ENCODE measurements at regions not wholly inside any gene's neighbourhood (a gene's known extent, or its start where the extent isn't known, plus 50 kb on each side); places are given as distances from the start of the nearest gene placed in this dataset.

DNA sequence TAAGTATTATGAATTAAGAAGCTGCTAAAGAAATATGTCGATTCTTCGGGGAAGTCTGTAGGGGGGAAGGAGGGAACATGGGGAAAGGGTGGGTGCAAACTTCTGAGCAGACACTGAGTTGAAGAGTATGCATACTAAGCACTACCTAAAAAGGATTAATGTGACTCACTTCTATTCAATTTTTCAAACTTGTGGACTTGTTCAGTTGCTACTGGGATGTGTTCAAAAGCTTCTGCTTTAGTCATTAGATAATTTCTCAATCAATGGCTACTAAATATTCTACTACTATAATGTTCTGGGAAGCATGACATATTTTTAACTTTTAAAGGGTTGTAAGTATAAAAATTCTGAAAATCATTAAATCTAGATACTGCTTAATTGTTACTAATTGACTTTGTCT is 109.7 kb upstream of the FER start:
- DNase-seq (ENCODE audit: low read depth) = no peak
- CTCF ChIA-PET = interaction anchor here (0.7 to 1.4 kb wide), 2 partner anchors 12 to 19 kb away, joined by 3 to 5 read pairs; no protein-coding TSS in a partner anchor
- no peaks in the 10 kb centered on the region for H3K27me3 ChIP-seq (ENCODE audit: control insufficient read depth, insufficient read depth, low read length)
- no peaks in the 10 kb centered on the region for H3K36me3 ChIP-seq (ENCODE audit: control insufficient read depth, insufficient read depth, low read length)
- POLR2A ChIA-PET = no interaction called here
- TF ChIP-seq, protein P1, sequence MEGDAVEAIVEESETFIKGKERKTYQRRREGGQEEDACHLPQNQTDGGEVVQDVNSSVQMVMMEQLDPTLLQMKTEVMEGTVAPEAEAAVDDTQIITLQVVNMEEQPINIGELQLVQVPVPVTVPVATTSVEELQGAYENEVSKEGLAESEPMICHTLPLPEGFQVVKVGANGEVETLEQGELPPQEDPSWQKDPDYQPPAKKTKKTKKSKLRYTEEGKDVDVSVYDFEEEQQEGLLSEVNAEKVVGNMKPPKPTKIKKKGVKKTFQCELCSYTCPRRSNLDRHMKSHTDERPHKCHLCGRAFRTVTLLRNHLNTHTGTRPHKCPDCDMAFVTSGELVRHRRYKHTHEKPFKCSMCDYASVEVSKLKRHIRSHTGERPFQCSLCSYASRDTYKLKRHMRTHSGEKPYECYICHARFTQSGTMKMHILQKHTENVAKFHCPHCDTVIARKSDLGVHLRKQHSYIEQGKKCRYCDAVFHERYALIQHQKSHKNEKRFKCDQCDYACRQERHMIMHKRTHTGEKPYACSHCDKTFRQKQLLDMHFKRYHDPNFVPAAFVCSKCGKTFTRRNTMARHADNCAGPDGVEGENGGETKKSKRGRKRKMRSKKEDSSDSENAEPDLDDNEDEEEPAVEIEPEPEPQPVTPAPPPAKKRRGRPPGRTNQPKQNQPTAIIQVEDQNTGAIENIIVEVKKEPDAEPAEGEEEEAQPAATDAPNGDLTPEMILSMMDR (IDR thresholded peaks at IDR 0.05; ENCODE audit: insufficient read depth, low read depth, low read length) = no peak
- H3K4me3 ChIP-seq (ENCODE audit: low read depth, low read length) = no peak overlapping the region

DNA sequence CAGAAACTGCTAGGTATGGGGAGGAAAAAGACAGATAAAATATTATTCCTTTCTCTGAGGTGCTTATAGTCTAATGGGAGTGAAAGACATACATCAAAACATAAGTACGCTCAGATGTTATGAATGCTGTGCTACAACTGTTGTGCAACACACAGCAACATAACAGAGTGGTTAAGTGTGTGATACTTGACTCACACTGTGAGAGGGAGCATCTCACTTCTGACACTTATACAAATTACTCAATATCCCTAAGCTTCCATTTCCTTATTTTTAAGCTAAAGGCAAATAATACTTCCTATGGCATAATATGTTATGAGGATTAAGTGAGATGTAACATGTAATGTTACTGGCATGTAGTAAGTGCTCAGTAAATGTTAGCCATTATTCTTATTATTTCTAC is 110.6 kb upstream of the FER start:
- Histone ChIP-seq H3K36me3 (ENCODE audit: control insufficient read depth, insufficient read depth, low read length) (no peaks in the 10 kb centered on the region), H3K4me3 (ENCODE audit: low read depth, low read length) (no peak overlapping the region), H3K27me3 (ENCODE audit: control insufficient read depth, insufficient read depth, low read length) (no peaks in the 10 kb centered on the region)
- TF ChIP-seq, protein P1 (IDR thresholded peaks at IDR 0.05; ENCODE audit: insufficient read depth, low read depth, low read length) = no peak
- DNase-seq (ENCODE audit: low read depth) = no peak
- CTCF ChIA-PET = interaction anchor here (1.4 kb wide), 1 partner anchor 13 kb away, joined by 5 read pairs; no protein-coding TSS in a partner anchor
- POLR2A ChIA-PET = no interaction called here

DNA sequence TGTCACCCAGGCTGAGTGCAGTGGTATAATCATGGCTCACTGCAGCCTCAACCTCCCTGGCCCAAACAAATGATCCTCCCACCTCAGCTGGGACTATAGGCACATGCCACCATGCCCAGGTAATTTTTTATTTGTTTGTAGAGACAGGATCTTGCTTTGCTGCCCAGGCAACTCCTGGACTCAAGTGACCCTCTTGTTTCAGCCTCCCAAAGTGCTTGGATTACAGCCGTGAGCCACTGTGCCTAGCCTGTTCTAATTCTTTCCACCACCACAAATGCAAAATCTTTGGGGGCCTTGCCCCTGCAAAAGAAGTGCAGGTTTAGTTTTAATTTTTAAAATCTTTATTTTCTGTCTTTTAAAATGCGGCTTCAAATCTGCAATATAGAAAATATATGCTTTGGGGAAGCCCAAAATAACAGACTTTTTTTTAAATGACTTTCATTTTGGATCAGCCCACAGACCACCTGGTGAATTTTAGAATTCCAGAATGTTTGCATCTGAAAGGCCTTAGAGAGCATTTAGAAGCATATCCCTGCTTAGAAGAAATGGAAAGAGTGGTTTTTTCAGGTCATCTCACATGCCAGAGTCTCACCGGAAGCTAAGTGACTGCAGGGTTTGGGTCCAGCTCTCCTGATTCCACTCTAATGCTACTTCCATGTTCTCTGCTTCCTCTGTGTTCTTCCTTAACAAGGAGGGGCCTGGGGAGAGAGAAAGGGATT is 111.4 kb upstream of the FER start:
- TF ChIP-seq, protein P1 (IDR thresholded peaks at IDR 0.05; ENCODE audit: insufficient read depth, low read depth, low read length) = no peak
- H3K27me3 ChIP-seq (ENCODE audit: control insufficient read depth, insufficient read depth, low read length) = no peaks in the 10 kb centered on the region
- H3K4me3 ChIP-seq (ENCODE audit: low read depth, low read length) = no peak overlapping the region
- ChIA-PET CTCF (no interaction called here), POLR2A (no interaction called here)
- no peak for DNase-seq (ENCODE audit: low read depth)
- H3K36me3 ChIP-seq (ENCODE audit: control insufficient read depth, insufficient read depth, low read length) = no peaks in the 10 kb centered on the region

DNA sequence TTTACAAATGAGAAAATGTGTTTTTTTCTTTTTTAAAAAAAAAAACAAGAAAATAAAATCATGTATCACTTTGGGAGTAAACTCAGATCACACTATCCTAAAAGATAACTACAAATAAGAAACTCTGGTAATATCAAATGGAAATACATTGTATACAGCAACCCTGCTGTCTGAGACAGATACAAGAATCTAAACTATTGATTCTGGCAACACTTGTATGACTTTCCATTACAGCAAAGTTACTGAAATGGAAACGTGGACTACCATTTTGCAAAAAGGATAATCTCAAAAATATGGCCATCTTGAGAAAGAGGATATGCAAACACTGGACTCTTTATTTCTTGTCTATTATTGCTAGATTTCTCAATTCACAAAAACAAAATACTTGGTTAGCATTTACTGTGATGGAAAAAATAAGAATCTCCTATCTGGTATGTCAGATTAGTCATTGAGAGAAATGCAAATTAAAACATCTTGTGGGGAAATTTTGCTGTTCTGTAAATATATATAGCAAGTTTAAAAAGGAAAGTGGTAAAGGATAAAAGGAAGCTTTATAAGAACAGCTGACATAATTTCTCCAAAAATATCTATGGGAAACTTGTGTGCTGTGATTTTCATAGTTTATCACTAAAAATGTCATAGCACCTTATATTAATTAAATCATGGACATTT is 112.9 kb upstream of the FER start:
- Histone ChIP-seq H3K4me3 (ENCODE audit: low read depth, low read length) (no peak overlapping the region), H3K36me3 (ENCODE audit: control insufficient read depth, insufficient read depth, low read length) (no peaks in the 10 kb centered on the region), H3K27me3 (ENCODE audit: control insufficient read depth, insufficient read depth, low read length) (no peaks in the 10 kb centered on the region)
- DNase-seq (ENCODE audit: low read depth) = no peak
- ChIA-PET POLR2A (no interaction called here), CTCF (no interaction called here)
- TF ChIP-seq, protein P1 (IDR thresholded peaks at IDR 0.05; ENCODE audit: insufficient read depth, low read depth, low read length) = no peak

DNA sequence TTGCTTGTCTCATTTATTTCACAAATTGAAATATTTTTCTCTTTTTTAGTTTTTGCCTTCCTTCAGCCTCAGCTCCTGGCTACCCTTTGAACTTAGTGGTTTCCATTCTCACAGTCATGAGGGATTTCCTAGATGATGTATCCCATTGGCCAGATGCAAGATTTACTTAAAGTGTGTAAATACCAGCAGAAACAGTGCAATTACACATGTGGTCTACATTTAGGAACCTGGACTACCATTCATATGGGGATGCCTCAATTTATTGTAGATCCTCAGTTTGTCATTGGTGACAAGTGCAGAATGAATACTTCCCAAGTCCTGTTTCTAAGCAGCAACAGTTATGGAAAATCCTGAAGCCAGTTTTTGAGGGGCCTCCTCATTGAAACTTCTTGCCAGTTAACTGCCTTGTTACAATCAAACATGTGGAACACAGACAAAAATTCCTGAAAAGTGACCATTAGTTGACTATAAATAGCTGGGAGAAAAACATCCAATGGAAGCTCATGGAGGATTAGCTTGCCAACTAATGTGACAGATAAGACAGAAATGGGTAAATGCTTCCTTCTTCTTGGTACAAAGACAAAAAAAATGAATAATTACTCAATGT is 113.6 kb upstream of the FER start:
- DNase-seq (ENCODE audit: low read depth) = no peak
- TF ChIP-seq, protein P1 (IDR thresholded peaks at IDR 0.05; ENCODE audit: insufficient read depth, low read depth, low read length) = no peak
- CTCF ChIA-PET = interaction anchor here (2.1 kb wide), 1 partner anchor 22 kb away, joined by 5 read pairs; no protein-coding TSS in a partner anchor
- no peak overlapping the region for H3K4me3 ChIP-seq (ENCODE audit: low read depth, low read length)
- no peaks in the 10 kb centered on the region for H3K36me3 ChIP-seq (ENCODE audit: control insufficient read depth, insufficient read depth, low read length)
- POLR2A ChIA-PET = no interaction called here
- H3K27me3 ChIP-seq (ENCODE audit: control insufficient read depth, insufficient read depth, low read length) = no peaks in the 10 kb centered on the region
